DMS79 treated with DMSO at 0.1 percent for 48 hours (cell line): ENCODE measurements at regions not wholly inside any gene's neighbourhood (a gene's known extent, or its start where the extent isn't known, plus 50 kb on each side); places are given as distances from the start of the nearest gene placed in this dataset.
"Not testable (repeated sequence)": the region's sequence is repeated elsewhere in the genome, so short reads cannot be mapped to it uniquely, and the experiment has no call there.

Experiments used
- DNase-seq: peaks from one replicate; lab custom pipeline; 2025; lab: John Stamatoyannopoulos, UW

GRCh38 chr1:121006826-121007225 lies 117.3 kb downstream of the PPIAL4A start:
- DNase-seq = not testable (repeated sequence)

GRCh38 chr1:121007755-121008154 lies 118.2 kb downstream of the PPIAL4A start:
- DNase-seq = not testable (repeated sequence)

DNA sequence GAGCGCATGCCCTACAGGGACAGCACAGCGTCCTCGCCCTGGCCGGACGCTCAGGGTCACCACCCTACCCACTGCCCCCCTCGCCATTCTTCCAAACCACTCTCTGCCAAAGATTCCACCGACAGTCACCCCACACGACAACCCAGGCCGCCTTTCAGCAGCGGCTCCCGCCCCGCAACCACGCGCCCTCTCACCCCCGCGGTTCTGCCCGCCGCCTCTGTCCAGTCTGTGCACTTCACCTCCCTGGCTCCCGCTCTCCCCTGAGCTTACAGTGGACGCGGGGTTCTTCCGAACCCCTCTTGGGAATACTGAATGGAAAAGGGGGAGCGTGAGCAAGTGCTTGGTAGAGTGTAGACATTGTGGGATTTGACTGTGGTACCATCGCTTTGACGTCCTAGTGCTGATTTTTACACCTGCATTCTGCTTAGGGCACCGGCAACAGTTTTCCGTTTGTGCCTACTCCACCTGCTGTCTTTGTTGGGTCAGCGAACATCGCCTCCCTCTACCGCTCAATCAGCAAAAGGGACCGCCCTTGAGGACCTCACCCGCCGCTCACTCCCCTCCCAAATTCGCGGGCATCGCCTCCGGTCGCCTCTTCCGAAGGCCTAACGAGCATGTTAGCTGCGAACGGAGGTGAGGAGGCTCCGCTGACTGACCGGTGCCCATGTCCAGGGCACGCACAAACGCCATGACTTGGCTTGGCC lies 119.1 kb downstream of the PPIAL4A start:
- not testable (repeated sequence) for DNase-seq

GRCh38 chr1:121009216-121010057 lies 119.9 kb downstream of the PPIAL4A start:
- DNase-seq = not testable (repeated sequence)

DNA sequence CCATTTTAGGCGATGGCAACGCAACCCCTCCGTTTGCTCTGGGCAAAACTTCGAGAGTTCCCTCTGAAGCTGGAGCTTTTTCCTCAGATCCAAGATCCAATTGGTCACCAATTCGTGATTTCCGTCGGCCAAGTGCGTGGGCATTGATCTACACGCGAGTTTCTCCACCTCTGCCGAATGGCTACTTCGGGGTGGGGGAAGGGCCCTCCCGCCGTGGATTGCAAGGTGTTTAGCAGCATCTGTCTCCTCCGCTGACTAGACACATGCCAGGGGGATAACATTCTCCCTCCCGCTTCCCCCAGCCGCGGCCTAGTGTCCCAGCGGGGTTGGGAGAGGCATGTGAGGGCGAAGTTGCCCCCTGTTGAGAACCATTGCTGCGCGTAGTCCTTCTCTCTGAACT lies 120.6 kb downstream of the PPIAL4A start:
- DNase-seq = not testable (repeated sequence)

GRCh38 chr1:121013181-121013580 lies 123.6 kb downstream of the PPIAL4A start:
- not testable (repeated sequence) for DNase-seq

GRCh38 chr1:121016182-121017028 lies 126.8 kb downstream of the PPIAL4A start:
- not testable (repeated sequence) for DNase-seq

GRCh38 chr1:121019715-121020349 lies 130.3 kb downstream of the PPIAL4A start:
- DNase-seq = not testable (repeated sequence)

- not testable (repeated sequence) for DNase-seq
Measured at GRCh38 chr1:121020350-121021236, 131.0 kb downstream of the PPIAL4A start.

DNA sequence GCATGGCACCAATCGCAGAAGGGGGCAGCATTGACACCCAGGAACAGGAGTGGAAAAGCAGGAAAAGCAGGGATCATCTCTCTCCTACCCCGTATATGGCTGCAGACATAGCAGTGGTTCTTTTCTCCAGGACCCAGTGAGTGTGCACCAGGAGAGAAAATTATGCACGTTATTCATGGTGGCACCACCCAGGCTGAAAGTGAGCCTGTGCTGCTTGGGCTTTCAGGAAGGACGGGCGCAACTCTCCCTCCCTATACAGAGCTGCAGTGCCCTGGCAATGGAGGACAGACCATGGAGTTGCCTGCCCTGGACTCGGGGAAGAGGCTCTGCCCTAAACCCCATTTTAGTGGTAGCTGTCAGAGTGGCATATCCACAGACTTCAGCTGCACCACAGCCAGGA lies 132.1 kb downstream of the PPIAL4A start:
- DNase-seq = not testable (repeated sequence)

- DNase-seq = not testable (repeated sequence)
Measured at GRCh38 chr1:121032878-121033494, 143.4 kb downstream of the PPIAL4A start.

DNA sequence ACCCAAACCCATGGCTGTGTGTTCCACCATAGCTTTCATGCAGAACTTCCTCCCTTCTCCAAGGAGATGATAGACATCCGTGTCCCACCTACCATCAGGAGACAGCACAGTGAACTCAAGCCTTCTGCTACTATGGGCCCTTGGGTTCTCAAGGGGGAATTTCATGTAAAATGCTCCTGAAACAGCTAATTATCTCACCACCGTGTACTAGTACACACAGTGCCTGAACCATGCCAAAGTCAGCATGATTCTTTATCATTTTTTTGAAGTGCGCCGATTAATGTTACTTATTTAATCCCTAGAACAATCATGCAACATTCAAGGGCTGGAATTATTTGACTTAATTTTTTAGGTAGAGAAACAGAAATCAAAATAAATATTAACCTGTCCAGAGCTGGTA lies 147.2 kb downstream of the PPIAL4A start:
- DNase-seq = not testable (repeated sequence)

- DNase-seq = not testable (repeated sequence)
Measured at GRCh38 chr1:121040974-121041373, 143.2 kb downstream of the FAM72B start.

GRCh38 chr1:121041497-121041896 lies 142.6 kb downstream of the FAM72B start:
- not testable (repeated sequence) for DNase-seq

- DNase-seq = not testable (repeated sequence)
Measured at GRCh38 chr1:121042882-121043281, 141.3 kb downstream of the FAM72B start.

DNA sequence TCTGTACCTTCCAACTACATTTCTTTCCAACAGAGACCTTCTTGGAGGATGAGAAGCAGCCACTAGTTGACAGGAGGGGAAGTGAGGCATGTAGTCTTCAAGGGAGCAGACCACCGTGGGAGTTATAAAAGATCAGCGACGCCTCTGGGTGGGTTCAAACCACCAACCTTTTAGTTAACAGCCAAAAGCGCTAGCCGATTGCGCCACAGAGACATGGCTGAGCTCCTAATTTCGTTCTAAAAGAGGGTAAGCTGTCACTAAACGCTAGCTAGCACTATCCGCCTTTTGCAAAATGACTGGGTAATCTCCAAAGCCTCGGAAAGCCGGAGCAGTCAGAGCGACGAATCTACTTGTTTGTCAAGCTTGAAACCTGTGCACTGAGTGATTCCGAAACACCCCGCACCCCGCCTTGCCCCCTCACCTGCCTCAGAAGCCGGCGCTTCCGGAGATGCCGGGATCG lies 135.8 kb downstream of the FAM72B start:
- DNase-seq = not testable (repeated sequence)

- DNase-seq = not testable (repeated sequence)
Measured at GRCh38 chr1:121048769-121049443, 135.2 kb downstream of the FAM72B start.

- DNase-seq = not testable (repeated sequence)
Measured at GRCh38 chr1:121050097-121050496, 134.0 kb downstream of the FAM72B start.

GRCh38 chr1:121051161-121051790 lies 132.9 kb downstream of the FAM72B start:
- DNase-seq = not testable (repeated sequence)
